HG02938 (cell line): ENCODE measurements at regions not wholly inside any gene's neighbourhood (a gene's known extent, or its start where the extent isn't known, plus 50 kb on each side); places are given as distances from the start of the nearest gene placed in this dataset.

Experiments used
- ATAC-seq: cut with Tn5 transposase; IDR thresholded peaks from one replicate; pipeline ENCODE4 v1.9.1; 2021; ENCODE audit warnings: mild to moderate bottlenecking, moderate library complexity; ENCODE audit not compliant: unreplicated experiment

DNA sequence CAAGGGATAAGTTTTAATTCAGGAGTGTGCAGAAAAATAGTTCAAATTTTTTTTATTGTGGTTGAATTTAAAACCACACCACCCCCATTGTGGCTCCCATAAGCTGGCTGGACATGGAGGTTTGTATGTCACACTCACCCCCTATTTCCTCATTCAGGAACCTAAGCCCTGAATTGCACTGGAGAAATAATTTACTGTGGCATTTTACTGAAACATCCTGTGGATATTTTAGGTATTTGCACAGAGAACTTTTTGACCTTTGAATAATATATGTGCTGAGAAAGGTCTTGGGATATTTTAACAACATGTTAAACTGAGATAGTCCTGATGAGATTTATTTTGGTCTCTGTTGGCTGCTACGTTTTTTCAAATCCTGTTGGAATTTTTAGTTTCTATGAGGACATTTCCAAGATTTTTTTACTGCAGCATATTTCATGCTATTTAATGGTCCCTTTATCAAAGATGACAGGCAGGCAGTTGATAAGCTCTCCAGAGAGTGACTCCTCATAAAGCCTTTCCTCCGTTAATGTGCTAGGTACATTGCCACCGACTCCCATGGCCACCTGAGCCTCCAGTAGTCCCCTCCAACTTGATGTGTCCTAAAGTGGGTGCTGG is 51.2 kb upstream of the PALM2AKAP2 start:
- no peak for ATAC-seq

DNA sequence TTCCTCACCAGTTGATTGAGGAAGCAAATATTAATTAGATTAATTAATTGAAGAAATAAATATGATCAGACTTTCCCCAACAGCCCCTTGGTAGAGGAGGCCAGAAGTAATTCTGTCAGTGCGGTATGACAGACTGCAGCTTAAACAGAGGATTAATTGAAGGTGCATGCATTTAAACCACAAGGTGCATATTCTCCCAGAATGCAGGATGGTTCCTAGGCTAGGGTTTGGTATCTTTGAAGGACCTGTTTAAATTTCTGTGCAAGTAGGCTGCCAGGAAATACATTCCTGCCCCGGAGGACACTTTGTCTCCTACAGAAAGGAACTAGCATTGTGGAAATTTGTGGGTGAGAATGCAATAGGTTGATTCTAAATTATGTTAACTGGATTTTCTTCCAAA is 50.5 kb upstream of the PALM2AKAP2 start:
- no peak for ATAC-seq
